ENCODE measurements at regions not wholly inside any gene's neighbourhood (a gene's known extent, or its start where the extent isn't known, plus 50 kb on each side); places are given as distances from the start of the nearest gene placed in this dataset.

DNA sequence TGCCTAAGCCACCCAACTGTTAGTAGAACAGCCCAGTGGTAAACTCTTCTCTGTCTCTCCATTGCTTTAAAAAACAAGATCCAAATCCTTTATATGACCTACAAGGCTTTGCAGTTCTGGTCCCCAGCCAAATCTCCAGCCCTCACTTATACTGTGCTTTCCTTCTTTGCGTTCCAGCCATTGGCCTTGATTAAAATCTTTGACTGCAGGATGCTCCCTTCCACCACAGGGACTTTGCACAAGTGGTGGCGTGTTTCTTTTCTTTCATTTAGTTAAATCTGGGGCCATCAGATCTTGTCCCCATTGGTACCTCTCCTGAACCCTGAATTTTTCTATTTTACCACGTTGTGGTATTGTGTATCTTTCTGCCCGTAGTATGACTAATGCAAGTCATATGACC lies 183.7 kb downstream of the VRK1 start:
- DNase-seq (ENCODE audit: low read depth): no peak

DNA sequence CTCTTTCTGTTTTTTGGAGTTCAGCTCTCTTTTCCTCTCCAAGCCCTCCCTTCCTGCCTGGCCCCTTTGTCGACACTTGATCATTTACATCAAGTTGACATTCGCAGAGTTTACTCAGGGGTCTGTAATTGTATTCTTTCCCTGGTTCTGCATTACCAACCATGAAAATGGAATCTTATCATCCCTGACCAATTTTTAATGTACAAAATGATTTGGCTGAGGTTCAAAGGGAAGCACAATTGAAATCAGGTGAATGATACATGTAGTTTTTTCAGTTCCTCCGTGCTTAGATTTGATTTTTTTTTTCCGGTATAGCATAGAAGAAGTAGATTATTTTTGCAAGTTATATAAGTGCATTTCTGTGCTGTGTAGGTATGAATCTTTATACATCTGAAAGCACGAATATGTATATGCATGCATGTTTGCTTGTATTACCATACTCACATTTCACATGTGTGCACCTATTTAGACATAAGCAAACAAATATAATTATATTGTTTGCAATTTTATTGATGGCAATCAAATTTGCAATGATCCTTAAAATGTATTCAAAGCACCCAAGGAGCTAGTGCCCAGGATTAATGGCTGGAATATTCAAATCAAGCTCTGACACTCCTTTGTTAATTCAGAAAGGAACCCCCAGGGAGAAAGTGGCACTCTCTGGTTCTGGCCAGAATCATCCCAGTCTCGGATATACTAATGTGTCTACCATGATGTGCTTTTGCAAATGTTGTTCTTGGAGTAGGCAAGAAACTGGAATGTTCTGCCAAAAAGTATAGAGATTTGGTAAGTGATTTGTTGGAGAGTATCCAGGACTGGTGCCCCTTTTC lies 189.3 kb downstream of the VRK1 start:
- DNase-seq (ENCODE audit: low read depth): no peak

DNA sequence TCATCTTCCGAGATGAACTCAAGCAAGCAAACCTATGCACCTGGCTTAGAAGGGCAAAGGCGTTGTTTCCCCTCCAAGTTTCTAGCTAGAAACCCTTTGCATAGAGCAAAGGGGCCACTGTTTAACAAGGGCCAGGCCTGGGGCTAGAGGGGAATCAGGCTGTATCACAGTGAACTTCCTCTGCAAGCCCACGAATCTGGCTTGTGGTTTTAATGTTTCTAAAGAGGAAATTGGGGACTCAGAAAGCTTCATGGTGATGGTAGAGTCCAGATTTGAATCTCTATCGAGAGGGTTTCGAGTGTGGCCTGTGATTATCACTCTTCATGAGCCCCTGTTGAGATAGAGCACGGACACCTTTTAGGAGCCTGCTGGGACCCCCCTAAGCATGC lies 189.9 kb downstream of the VRK1 start:
- DNase-seq (ENCODE audit: low read depth): no peak

DNA sequence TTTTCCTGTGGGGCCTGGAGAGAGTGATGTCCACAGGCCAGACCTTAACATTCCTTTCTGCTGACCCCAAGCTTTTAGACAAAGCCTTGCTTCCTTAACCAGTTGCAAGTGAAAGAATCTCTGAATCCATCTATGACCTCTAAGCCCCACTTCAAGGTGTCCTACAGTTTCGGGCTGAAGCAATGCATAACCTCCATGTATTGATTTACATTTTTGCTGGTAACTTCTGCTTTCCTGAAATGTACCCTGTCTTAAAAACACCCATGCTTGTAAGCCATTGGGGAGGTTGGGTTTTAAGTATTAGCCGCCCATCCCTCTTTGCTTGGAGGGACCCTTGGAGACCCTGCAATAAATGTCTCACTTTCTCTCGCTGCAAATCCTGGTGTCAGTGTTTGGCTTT lies 190.6 kb downstream of the VRK1 start:
- DNase-seq (ENCODE audit: low read depth): no peak

DNA sequence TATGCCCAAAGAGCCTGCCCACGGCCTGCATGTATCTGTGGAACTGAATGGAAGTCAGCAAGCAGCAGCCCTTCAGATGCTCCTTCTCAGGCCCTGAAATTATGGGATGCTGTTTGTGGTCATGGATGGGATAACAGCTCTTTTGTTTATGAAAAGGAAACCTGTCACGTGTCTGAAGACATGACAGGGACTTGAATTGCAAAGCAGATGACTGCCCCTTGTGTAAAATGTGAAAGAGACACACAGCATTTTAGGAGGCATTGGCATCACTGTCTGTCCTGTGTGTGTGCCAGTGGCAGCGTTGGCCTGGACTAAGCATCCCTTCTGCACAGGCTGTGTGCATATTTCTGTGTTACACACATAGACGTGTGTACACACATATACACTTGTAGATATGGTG lies 192.1 kb downstream of the VRK1 start:
- no peak for DNase-seq (ENCODE audit: low read depth)

DNA sequence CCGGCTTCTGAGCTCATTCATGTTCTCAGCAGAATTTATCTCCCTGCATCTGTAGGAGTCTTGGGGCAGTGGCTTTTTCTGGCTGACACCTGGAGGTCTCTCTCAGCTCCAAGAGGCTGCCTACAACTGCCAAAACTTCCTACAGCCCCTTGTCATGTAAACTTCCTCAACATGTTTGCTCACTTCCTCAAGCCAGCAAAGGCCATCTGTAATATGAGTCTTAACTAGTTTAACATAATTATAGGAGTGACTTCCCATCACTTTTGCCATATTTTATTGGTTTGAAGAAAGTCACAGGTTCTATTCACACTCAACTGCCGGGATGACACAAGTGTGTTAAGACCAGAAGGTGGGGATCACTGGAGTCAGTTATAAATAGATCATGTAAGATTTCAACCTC lies 194.0 kb downstream of the VRK1 start:
- DNase-seq (ENCODE audit: low read depth): no peak

DNA sequence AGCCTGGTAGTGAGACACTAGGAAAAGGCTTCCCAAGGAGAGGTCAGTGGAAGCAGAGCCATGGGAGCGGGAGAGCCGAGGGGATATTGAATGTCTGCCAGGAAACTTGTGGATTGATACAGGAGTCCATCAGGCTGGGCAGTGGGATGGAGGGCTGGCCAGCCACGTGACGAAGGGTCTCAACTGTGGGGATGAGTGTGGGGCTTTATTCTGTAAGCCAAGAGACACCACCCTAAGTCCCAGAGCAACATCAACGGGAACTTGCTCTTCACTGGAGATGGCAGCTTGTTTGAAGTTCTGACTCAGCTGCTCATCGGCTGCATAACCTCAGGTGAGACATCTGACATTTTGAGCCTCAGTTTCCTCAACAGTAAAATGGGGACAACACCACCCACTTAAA lies 197.8 kb downstream of the VRK1 start:
- DNase-seq (ENCODE audit: low read depth): no peak

DNA sequence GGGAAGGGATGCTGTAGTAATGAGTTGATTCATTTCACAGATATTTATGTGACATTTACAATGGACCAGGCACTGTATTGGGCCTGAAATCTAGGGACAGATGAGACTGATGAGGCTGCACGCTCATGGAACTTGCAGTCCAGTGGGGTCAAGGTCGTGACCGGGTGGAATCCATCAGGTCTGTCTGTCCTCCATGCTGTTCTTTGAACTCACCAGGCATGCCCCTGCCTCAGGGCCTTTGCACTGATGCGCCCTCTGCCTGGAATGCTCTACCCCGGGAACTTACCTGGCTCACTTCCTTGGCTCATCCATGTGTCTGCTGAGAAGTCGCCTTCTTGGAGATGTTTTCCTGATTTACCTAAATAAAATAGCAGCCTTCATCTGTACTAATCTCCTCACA lies 200.1 kb downstream of the VRK1 start:
- DNase-seq (ENCODE audit: low read depth): no peak

DNA sequence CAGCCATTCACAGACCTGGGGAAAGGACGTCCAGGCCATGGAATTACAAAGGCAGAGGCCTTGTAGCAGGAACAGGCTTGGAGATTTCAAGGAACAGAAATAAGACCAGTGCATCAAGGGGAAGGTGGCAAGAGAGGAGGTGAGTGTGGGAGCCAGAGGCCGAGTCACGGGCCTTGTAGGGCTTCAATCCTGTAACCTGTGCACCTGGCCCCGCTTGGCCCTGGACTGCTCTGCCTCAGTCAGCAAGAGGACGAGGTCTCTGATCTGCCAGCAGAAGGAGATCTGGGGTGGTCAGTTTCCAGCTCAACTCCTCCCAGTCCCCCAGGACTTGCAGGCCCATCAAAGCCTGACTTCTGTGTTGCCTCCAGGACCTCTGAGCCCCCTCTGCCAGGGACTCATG lies 200.8 kb downstream of the VRK1 start:
- no peak for DNase-seq (ENCODE audit: low read depth)

DNA sequence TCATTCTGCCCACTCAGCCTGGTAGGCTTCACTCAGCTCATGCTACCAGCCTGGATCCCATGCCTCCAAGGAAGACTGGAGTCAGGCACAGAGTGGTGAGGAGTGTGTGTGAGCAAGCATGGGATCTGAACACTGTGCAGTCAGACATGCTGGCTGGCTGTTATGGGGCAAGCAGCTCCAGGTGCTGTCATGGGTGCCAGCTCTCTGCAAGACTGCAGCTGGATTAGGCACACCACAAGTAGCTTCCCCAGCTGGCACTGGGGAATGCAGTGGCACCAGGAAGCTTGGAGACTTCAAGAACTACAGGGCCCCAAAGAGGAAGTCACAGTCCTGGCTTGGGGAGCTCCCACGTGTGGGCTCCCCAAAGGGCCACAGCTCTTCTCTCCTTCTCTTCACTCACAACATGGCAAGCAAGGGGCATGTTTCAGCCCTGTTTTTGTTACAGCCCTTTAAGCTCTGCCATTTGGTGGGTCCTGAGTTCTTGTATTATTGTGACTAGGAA lies 202.5 kb downstream of the VRK1 start:
- DNase-seq (ENCODE audit: low read depth): no peak

DNA sequence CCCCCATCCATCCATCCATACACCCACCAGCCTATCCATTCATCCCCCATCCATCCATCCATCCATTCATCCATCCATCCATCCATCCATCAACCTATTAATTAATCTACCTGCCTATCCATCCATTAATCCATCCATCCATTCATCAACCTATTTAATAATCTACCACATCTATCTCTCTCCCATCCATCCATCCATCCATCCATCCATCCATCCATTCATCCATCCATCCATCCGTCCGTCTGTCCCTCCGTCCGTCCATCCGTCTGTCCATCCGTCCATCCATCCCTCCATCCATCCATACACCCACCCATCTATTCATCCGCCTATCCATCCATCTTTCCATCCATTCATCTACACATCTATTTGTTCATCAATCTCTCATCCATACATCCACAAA lies 205.3 kb downstream of the VRK1 start:
- DNase-seq (ENCODE audit: low read depth): no peak

DNA sequence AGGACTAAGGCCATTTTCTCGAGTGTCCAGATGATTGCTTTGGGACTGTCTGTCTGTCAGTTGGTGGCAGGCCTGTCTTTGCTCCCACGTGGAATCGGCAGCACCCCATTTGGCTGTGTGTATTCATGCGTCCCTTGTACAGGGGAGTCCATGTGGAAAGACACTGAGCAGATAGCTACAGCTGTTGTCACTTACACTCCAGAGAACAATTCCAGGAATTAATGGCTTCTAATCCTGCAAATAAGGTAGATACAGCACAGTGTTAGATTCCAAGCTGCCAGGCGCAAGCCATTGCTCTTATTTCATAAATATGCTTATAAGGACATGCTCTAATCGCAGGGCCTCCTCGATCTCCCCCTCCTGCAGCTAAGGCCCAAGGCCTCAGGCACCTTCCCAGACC lies 208.8 kb downstream of the VRK1 start:
- no peak for DNase-seq (ENCODE audit: low read depth)

DNA sequence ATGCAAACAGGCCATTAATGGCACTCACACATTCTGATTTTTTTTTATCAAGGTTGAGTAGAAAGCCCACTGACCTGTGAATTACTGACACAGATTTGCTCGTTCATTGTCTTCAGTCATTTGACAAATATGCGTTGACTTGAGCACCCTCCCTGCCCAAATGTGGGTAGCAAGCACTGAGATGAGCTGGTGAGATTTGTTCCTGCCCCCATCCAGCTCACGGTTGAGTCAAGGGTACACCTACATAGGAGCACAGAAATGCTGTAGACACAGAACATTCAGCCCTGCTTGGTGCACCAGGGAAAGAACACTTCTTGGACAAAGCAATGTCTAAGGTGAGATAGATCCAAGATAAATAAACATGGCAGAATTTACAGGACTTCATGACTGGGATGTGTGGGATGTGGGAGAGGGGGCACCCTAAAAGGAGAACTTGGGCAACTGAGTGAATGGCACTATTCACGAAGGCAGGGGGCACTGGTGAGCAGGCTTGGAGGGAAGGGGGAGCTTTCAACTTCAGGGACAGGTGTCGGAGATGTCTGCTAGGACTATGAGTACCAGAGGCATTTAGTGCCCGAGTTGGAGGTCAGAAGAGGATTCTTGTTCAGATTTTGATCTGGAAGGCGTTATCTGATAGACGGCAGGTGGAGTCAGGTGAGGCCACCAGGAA lies 213.4 kb downstream of the VRK1 start:
- DNase-seq (ENCODE audit: low read depth): no peak

DNA sequence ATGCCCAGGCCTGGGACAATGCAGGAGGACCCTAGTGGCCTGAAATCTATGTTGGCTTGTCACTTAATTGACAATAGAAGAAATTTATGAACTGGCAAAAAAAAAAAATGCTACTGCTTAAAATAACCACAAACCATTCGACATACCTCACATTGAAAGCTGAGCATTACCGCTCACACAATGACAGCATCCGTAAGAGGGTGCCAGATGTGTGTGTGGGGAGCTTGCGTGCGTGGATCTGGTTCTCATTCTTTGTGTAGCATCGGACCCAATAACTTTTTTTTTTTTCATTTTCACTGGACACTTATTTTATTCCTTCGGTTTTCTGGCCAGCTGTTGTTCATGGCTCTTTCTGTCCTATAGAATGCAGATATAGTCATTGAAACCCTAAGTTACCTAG lies 216.7 kb downstream of the VRK1 start:
- no peak for DNase-seq (ENCODE audit: low read depth)

DNA sequence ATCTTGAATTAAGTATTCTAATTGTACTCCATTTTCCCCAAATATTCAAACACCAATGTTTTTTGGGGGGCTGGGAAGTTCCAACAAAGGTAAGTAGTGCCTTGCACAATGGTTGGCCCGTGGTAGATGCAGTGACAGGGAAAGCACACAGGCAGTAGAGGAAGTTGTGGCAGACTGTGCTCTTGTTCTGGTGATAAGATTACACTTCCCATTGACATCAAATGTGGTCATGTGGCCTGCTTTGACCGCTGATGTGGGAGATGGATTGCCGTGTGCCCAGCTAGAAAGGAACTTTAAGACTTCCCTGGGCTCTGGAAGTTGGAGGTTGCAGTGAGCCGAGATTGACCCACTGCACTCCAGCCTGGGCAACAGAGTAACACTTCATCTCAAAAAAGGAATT lies 223.8 kb downstream of the VRK1 start:
- DNase-seq (ENCODE audit: low read depth): no peak

DNA sequence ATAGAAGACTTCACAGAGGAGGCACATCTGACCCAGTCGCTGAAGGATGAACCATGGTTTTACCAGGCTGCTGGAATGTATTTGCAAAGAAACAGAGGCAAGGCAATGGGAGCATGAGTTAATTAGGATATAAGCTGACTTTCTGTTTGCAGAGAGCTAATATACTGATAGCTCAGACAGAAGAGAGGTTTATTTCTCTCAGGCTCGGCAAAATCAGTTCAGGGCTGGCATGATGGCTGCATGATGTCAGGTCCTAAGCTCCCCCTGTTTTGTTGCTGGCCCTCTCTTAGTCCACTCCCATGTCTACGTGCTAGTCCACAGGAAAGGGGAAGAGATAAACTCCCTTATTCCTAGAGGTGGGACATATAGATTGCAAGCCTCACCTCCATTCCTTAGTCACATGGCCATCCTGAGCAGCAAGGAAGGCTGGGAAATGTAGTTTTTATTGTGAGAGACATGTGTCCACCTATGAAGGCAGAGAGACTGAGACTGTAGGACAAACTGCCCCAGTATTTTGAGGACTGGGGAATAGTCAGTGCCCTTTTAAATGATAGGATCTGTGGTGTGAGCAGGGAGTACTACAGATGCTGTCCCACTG lies 224.5 kb downstream of the VRK1 start:
- peak; percentile 14 for DNase-seq (ENCODE audit: low read depth)

DNA sequence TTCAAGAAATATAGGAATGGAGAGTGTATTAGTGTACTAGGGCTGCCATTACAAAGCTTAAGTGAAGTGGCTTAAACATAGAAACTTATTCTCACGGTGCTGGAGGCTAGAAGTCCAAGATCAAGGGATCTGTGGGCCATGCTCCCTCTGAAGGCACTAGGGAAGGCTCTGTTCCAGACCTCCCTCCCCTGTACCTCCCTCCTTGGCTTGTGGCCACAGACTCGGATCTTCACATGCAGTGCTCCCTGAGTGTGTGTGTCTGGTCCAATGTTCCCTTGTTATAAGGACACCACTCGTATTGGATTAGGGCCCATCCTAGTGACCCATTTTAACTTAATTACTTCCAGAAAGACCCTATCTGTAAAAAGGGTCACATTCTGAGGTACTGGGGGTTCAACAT lies 225.6 kb downstream of the VRK1 start:
- no peak for DNase-seq (ENCODE audit: low read depth)

DNA sequence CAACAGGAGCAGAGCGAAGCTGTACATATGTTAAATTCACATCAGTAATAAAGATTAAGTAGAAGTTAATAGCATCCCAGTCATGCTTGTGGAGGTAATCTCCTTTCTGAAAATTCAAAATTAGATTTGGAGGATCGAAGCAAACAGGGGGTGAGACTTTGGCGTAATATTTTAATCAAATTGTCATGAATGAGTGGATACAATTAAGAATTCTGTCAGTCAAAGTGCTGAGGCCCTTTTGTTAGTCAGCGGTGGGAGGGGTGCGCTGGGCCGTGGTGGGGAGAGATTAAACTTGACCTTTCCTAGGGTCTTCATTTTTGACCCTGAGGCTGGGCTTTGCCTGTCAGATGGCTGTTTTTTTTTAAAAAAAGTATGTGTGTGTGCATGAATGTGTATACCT lies 226.7 kb downstream of the VRK1 start:
- DNase-seq (ENCODE audit: low read depth): no peak

DNA sequence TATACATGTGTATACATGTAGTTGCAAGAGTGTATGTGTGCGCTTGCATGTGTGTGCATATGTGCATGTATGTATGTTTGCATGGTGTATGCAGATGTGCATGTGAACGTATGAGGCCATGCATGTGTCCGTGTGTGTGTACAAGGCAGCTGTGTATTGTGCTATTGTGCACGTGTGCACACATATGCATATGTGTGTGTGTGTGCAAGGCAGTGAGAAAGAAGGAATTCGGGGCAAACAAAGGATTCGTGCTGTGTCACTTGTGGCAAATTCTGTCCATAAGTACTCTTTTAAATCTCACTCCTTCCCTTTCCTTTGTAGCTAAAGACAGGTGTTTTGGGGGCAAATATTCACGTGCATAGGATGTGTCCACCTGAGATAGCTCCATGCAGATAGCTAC lies 227.1 kb downstream of the VRK1 start:
- DNase-seq (ENCODE audit: low read depth): no peak

DNA sequence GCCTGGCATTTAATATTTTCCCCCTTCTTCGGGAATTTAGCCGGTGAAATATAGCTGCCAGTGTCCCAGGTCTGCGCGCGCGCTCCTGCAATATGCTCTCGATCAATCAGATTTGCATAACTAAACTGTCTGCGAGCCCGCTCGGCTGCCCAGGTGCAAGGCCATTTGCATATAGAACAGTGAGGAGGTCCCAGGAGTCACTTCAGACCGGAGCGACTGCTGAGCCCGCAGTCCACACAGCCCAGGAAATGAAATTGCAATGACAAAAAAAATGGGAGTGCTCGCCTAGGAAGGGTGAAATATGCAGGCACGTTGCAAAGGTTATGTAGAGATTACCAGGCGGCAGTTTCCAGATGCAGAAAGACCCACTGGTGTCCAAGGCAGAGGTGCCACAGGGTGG lies 228.5 kb downstream of the VRK1 start:
- DNase-seq (ENCODE audit: low read depth): no peak

DNA sequence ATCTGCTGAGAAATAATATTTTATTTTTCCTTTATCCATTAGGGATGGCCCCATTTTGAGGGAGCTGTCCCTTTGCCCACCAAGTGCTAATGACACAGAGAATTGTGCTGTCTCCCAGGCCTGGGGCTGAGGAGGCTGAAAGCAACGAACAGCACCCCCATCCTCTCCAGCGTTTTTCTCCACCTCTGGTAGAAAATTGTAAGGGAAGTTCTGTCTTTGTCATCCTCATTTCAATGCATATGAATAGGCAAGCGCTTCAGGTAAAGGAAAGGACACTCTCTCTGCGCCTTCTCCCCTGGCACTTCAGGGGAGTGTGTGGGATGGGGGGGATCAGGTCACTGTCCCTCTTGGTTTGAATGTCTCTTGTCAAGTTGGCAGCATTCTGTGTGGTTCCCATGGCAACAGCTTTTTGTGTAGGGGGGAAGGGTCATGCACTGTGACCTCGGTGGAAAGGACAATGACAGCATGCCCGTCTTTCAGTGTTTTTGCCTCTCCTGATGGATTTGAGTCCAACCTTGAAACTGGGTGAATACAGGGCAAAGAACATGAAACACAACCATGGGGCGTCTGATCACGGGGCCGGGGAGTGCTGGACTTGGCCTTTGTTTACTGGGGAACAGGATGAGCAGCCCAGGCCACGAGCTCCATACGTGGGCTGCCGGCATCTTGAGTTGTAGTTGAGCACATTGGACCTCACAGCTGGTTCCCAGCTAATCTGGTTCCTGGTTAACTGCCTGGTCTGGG lies 230.2 kb downstream of the VRK1 start:
- no peak for DNase-seq (ENCODE audit: low read depth)

DNA sequence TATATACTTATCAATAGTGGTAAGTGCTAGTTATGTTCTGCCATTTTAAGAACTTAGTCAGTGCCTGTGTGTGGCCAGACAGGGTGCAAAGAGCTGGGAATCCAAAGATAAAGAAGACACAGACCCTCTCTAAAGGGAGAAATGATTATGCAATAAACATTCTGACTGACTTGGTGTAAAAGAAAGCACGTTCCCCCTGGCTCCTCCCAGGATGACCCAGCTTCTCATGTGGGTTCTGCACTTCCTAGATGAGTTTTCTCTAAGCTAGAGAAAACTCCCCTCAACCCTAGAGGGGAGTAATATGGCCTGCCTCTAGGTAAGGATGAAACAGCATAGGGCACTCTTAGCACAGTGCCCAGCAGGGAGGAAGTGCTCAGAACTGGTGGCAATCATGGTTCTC lies 231.2 kb downstream of the VRK1 start:
- DNase-seq (ENCODE audit: low read depth): no peak
